Keratinocyte (primary cell): ENCODE measurements at regions not wholly inside any gene's neighbourhood (a gene's known extent, or its start where the extent isn't known, plus 50 kb on each side); places are given as distances from the start of the nearest gene placed in this dataset.

Experiments used
- DNase-seq: peaks from one replicate; pipeline ENCODE4 v3.0.0-alpha.2; 2011; ENCODE audit warnings: low read depth, missing footprints, low spot score
- FAIRE-seq: peaks from 2 replicates; lab custom pipeline; 2011; peaks lifted over from hg19 to GRCh38; lab: Jason Lieb, UNC
- H2AFZ ChIP-seq: 2 replicates; pipeline ENCODE4 v1.6.0; 2012; ENCODE audit warnings: low read length, control low read depth, inconsistent platforms; ENCODE audit not compliant: control insufficient read depth
- H3K27ac ChIP-seq: 2 replicates; pipeline ENCODE4 v1.5.1; 2011; ENCODE audit warnings: low read length; ENCODE audit not compliant: control insufficient read depth, insufficient read depth
- H3K27me3 ChIP-seq: 3 replicates; pipeline ENCODE4 v1.6.0; 2011; ENCODE audit warnings: low read length; ENCODE audit not compliant: control insufficient read depth, insufficient read depth; ENCODE audit errors: extremely low read depth
- H3K36me3 ChIP-seq, 2 experiments: 2 replicates in 1 of 2; 3 replicates in 1 of 2; pipeline ENCODE4 v1.5.1; 2011; ENCODE audit warnings: low read length in 2 of 2, mild to moderate bottlenecking in 1 of 2; ENCODE audit not compliant: control insufficient read depth in 2 of 2, insufficient read depth in 2 of 2; ENCODE audit errors: extremely low read depth in 1 of 2
- H3K4me1 ChIP-seq: 3 replicates; pipeline ENCODE4 v1.5.1; 2011; ENCODE audit warnings: low read length; ENCODE audit not compliant: control insufficient read depth, insufficient read depth; ENCODE audit errors: extremely low read depth
- H3K4me2 ChIP-seq: 3 replicates; pipeline ENCODE4 v1.6.0; 2011; ENCODE audit warnings: low read depth, low read length; ENCODE audit not compliant: control insufficient read depth, insufficient read depth; ENCODE audit errors: extremely low read depth
- H3K4me3 ChIP-seq, 3 experiments: fragments of 200-600 bp in 1 of 3; sonication (generic) in 1 of 3; 2 replicates in 2 of 3; 3 replicates in 1 of 3; pipeline ENCODE4 v1.5.1; 2011 to 2016; ENCODE audit warnings: low read length in 3 of 3, mild to moderate bottlenecking in 3 of 3, control low read depth in 2 of 3, inconsistent platforms in 1 of 3, low read depth in 1 of 3, mixed read lengths in 1 of 3, mixed run types in 1 of 3, moderate library complexity in 1 of 3; ENCODE audit not compliant: control insufficient read depth in 2 of 3, insufficient read depth in 2 of 3; ENCODE audit errors: extremely low read depth in 1 of 3
- H3K79me2 ChIP-seq: 2 replicates; pipeline ENCODE4 v1.6.0; 2012; ENCODE audit warnings: low read length; ENCODE audit not compliant: control insufficient read depth, insufficient read depth
- H3K9ac ChIP-seq: 3 replicates; pipeline ENCODE4 v1.6.0; 2011; ENCODE audit warnings: low read length; ENCODE audit not compliant: control insufficient read depth, insufficient read depth; ENCODE audit errors: extremely low read depth
- H3K9me1 ChIP-seq: 3 replicates; pipeline ENCODE4 v1.6.0; 2011; ENCODE audit warnings: low read length; ENCODE audit not compliant: control insufficient read depth, insufficient read depth; ENCODE audit errors: extremely low read depth
- H3K9me3 ChIP-seq: 2 replicates; pipeline ENCODE4 v1.5.1; 2012; ENCODE audit warnings: low read depth, low read length; ENCODE audit not compliant: control insufficient read depth
- H4K20me1 ChIP-seq: 3 replicates; pipeline ENCODE4 v1.6.0; 2011; ENCODE audit warnings: low read length; ENCODE audit not compliant: control insufficient read depth, insufficient read depth; ENCODE audit errors: extremely low read depth
- EZH2 ChIP-seq: IDR thresholded peaks from one replicate; pipeline ENCODE4 v1.6.1; 2012; ENCODE audit warnings: inconsistent platforms, mild to moderate bottlenecking, low read length, moderate library complexity
- dilution Hi-C: fragments of 300-500 bp; cut with MboI; formaldehyde crosslinking; loops from one replicate; pipeline ENCODE4 v1.7.0; 2020; ENCODE audit warnings: low sequenced_read_pairs; ENCODE audit not compliant: extremely low pct_ligation_motif_present
- TF ChIP-seq, protein P1 (sequence below), 3 experiments: IDR thresholded peaks in 1 of 3; conservative IDR thresholded peaks in 1 of 3; optimal IDR thresholded peaks in 1 of 3; 2 replicates in 2 of 3; 3 replicates in 1 of 3; pipeline versions ENCODE3 to v1.5.1; 2011; ENCODE audit warnings: low read length in 3 of 3, mild to moderate bottlenecking in 3 of 3, moderate library complexity in 2 of 3, control low read depth in 1 of 3, inconsistent platforms in 1 of 3; ENCODE audit not compliant: insufficient read depth in 2 of 3; ENCODE audit errors: extremely low read depth in 1 of 3

DNA sequence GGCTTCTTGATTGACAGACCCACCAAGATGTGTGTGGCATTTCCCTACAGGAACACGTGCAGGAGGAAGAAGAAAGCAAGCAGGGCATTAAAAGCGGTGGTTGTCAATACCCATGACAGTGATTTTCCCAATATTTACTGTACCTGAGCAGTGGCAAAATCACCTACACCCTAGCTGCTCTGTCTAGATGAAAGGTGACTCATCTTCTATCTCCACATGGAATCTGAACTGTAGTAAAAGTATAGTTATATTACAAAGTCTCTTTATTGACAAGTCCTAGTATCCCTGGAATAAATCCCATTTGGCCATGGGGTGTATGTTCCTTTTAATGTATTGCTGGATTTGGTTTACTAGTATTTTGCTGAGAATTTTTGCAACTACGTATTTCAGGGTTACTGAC is 458.8 kb upstream of the SORCS1 start:
- FAIRE-seq: no peak
- Histone ChIP-seq H3K4me1 (no peaks in the 10 kb centered on the region), H2AFZ (no peak overlapping the region), H3K9me3 (no peaks in the 10 kb centered on the region), H3K27ac (no peak overlapping the region), H3K9me1 (no peaks in the 10 kb centered on the region), H3K27me3 (no peaks in the 10 kb centered on the region), H4K20me1 (no peaks in the 10 kb centered on the region), H3K9ac (no peak overlapping the region), H3K4me3 (no peak overlapping the region), H3K79me2 (no peaks in the 10 kb centered on the region), H3K4me2 (no peak overlapping the region), H3K36me3 (no peaks in the 10 kb centered on the region)
- TF ChIP-seq EZH2: no peak
- TF ChIP-seq, protein P1, sequence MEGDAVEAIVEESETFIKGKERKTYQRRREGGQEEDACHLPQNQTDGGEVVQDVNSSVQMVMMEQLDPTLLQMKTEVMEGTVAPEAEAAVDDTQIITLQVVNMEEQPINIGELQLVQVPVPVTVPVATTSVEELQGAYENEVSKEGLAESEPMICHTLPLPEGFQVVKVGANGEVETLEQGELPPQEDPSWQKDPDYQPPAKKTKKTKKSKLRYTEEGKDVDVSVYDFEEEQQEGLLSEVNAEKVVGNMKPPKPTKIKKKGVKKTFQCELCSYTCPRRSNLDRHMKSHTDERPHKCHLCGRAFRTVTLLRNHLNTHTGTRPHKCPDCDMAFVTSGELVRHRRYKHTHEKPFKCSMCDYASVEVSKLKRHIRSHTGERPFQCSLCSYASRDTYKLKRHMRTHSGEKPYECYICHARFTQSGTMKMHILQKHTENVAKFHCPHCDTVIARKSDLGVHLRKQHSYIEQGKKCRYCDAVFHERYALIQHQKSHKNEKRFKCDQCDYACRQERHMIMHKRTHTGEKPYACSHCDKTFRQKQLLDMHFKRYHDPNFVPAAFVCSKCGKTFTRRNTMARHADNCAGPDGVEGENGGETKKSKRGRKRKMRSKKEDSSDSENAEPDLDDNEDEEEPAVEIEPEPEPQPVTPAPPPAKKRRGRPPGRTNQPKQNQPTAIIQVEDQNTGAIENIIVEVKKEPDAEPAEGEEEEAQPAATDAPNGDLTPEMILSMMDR (optimal IDR thresholded peaks at IDR 0.05 in 1 of 3, IDR thresholded peaks at IDR 0.05 in 1 of 3, conservative IDR thresholded peaks at IDR 0.05 in 1 of 3; ENCODE audit: extremely low read depth in 1 of 3, insufficient read depth in 2 of 3, low read length in 3 of 3): no peak
- DNase-seq: no peak
- dilution Hi-C loops: no loop called here

DNA sequence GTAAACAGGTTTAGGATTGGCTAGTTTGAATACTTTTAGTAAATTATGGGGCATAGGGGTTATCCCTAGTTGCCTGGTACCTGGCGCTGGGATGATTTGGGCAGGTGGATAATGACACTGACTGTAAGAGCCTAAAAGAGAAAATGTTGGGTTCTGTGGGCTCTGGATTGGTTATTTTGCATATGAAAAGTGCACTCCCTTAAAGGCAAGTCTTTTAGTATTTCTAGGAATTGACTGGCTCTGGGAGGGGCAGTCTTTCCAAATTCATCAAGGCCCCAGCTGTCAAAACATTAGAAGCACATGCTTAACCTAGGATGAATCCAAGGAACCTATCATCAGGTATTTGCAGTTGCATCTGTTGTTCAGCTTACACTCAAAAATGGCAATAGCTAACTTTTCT is 454.6 kb upstream of the SORCS1 start:
- Histone ChIP-seq H3K4me3 (no peak overlapping the region), H3K4me1 (no peaks in the 10 kb centered on the region), H4K20me1 (no peaks in the 10 kb centered on the region), H3K27ac (no peak overlapping the region), H3K9me1 (no peaks in the 10 kb centered on the region), H3K27me3 (no peaks in the 10 kb centered on the region), H3K9me3 (no peaks in the 10 kb centered on the region), H3K79me2 (no peaks in the 10 kb centered on the region), H3K36me3 (no peaks in the 10 kb centered on the region), H3K4me2 (no peak overlapping the region), H3K9ac (no peak overlapping the region), H2AFZ (no peak overlapping the region)
- no peak for TF ChIP-seq EZH2
- TF ChIP-seq, protein P1 (optimal IDR thresholded peaks at IDR 0.05 in 1 of 3, IDR thresholded peaks at IDR 0.05 in 1 of 3, conservative IDR thresholded peaks at IDR 0.05 in 1 of 3; ENCODE audit: extremely low read depth in 1 of 3, insufficient read depth in 2 of 3, low read length in 3 of 3): no peak
- FAIRE-seq (no peak), DNase-seq (no peak)
- dilution Hi-C loops: no loop called here
